ENCODE measurements at regions not wholly inside any gene's neighbourhood (a gene's known extent, or its start where the extent isn't known, plus 50 kb on each side); places are given as distances from the start of the nearest gene placed in this dataset.

DNA sequence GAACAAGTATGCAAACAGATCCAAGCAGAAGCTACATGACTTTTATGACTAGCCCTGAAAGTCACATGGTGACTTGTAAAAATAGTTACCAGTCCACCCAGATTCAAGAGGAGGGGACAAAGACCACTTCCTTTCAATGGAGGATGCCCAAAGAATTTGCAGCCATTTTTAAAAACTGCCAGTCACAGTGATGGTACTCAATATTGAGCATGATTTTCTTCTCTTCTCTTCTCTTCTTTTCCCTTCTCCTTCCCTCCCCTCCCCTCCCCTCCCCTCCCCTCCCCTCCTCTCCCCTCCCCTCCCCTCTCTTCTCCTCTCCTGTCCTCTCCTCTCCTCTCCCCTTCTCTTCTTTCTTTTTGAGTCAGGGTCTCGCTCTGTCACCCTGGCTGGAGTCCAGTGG lies 286.9 kb downstream of the PARP8 start:
- Histone ChIP-seq H3K27me3 (ENCODE audit: insufficient read depth, poor library complexity, severe bottlenecking) (peaks cover 35% of the 10 kb centered on the region), H3K4me3 (ENCODE audit: severe bottlenecking) (no peak overlapping the region), H3K9me3 (ENCODE audit: severe bottlenecking) (no peaks in the 10 kb centered on the region), H3K4me1 (ENCODE audit: insufficient read depth, poor library complexity, severe bottlenecking) (no peaks in the 10 kb centered on the region), H3K36me3 (ENCODE audit: low read depth) (no peaks in the 10 kb centered on the region), H3K27ac (ENCODE audit: poor library complexity, severe bottlenecking) (no peak overlapping the region)
- TF ChIP-seq, protein P1, sequence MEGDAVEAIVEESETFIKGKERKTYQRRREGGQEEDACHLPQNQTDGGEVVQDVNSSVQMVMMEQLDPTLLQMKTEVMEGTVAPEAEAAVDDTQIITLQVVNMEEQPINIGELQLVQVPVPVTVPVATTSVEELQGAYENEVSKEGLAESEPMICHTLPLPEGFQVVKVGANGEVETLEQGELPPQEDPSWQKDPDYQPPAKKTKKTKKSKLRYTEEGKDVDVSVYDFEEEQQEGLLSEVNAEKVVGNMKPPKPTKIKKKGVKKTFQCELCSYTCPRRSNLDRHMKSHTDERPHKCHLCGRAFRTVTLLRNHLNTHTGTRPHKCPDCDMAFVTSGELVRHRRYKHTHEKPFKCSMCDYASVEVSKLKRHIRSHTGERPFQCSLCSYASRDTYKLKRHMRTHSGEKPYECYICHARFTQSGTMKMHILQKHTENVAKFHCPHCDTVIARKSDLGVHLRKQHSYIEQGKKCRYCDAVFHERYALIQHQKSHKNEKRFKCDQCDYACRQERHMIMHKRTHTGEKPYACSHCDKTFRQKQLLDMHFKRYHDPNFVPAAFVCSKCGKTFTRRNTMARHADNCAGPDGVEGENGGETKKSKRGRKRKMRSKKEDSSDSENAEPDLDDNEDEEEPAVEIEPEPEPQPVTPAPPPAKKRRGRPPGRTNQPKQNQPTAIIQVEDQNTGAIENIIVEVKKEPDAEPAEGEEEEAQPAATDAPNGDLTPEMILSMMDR (IDR thresholded peaks at IDR 0.05; ENCODE audit: poor library complexity, severe bottlenecking) = no peak
- ATAC-seq (ENCODE audit: low read depth) (no peak), DNase-seq (ENCODE audit: low spot score) (no peak)

GRCh38 chr5:50958852-50959457 lies 292.5 kb downstream of the PARP8 start:
- peaks cover 26% of the 10 kb centered on the region for H3K27me3 ChIP-seq (ENCODE audit: insufficient read depth, poor library complexity, severe bottlenecking)
- ATAC-seq (ENCODE audit: low read depth) = 0 out of 3 replicates have a peak, but pooled peaks have one; percentile 26
- no peaks in the 10 kb centered on the region for H3K4me1 ChIP-seq (ENCODE audit: insufficient read depth, poor library complexity, severe bottlenecking)
- H3K27ac ChIP-seq (ENCODE audit: poor library complexity, severe bottlenecking) = no peak overlapping the region
- DNase-seq (ENCODE audit: low spot score) = no peak
- H3K36me3 ChIP-seq (ENCODE audit: low read depth) = no peaks in the 10 kb centered on the region
- no peak overlapping the region for H3K4me3 ChIP-seq (ENCODE audit: severe bottlenecking)
- no peaks in the 10 kb centered on the region for H3K9me3 ChIP-seq (ENCODE audit: severe bottlenecking)
- TF ChIP-seq, protein P1 (IDR thresholded peaks at IDR 0.05; ENCODE audit: poor library complexity, severe bottlenecking) = peak; percentile 89

DNA sequence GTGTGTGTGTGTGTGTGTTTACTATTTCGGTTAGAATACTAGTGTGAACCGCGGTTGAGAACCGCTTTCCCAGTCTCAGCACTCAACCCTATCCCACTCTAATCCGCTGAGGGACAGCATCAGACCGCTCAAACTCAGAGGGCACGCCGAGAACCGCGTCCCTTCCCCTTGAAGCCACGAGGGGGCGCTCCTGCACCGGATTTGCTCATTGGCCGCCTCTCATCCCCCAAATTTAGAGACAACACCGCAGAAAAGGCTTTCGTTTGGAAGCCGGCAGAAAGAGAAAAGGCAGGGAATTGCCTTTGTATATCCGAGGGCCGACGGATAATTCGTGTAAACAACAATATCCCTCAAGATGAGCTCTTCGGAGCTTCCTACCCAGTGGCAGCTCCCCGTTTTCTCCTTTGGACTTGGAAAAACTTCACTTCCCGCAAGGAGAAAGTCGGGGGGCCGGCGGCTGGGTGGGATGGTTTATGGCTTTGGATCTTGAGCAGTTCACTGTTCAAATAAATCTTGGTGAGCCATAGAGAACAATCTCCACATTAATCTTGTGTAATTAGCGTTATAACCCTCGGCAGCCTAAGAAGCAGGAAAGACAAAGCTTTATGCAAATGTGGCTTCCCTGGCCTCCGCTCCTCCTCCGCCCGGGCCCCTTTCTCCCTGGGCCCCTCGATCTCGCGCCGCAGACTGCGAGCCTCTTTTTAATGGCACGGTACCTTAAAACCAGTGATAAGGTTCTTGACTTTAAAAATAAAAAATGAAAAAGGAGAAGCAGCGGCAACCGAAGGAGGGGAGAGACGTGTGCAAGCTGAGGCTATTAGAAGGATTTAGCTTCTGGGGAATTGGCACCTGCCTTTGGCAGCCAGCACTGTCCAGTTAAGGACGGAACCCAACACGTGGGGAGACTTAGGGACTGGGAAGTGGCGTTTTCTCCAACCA lies 296.8 kb downstream of the PARP8 start:
- H3K27me3 ChIP-seq (ENCODE audit: insufficient read depth, poor library complexity, severe bottlenecking) = peaks cover 44% of the 10 kb centered on the region
- TF ChIP-seq, protein P1 (IDR thresholded peaks at IDR 0.05; ENCODE audit: poor library complexity, severe bottlenecking) = peak; percentile 99
- no peak for DNase-seq (ENCODE audit: low spot score)

DNA sequence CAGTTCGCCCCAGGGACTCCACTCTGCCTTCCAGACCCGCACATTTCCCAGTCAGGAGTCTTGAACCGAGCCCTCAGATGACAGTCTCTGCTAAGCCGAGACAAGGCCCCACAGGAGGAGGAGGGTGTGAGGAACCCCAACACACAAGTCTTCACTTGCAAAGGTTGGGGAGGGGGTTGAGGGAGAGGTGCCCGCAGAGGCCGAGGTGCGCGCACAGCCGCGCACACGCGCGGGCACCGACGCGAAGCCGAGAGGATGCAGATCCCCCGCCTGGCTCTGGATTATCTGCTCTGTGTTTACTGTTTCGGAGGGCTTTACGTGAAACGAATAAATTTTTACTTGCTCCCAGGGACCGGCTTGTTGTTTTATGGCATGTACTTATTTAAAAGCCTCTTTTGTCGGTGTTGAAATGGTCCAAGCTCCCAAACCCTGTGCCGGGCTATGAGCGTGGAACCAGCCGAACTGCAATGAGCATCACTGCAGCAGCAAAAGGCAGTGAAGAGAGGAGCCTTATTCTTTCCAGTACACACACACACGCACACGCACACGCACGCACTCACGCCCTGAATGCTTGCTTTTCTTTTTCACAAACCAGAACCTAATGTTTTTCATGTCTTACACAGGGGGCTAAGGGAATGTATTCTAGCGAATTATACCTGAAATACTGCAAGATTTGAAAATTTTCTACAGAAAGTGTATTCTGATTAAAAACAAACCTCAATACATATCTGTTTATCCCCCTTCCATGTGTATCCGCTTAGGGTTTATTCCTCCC lies 297.7 kb downstream of the PARP8 start:
- ATAC-seq (ENCODE audit: low read depth) (no peak), DNase-seq (ENCODE audit: low spot score) (no peak)
- Histone ChIP-seq H3K4me3 (ENCODE audit: severe bottlenecking) (no peak overlapping the region), H3K27ac (ENCODE audit: poor library complexity, severe bottlenecking) (no peak overlapping the region), H3K4me1 (ENCODE audit: insufficient read depth, poor library complexity, severe bottlenecking) (no peaks in the 10 kb centered on the region), H3K36me3 (ENCODE audit: low read depth) (no peaks in the 10 kb centered on the region), H3K9me3 (ENCODE audit: severe bottlenecking) (no peaks in the 10 kb centered on the region), H3K27me3 (ENCODE audit: insufficient read depth, poor library complexity, severe bottlenecking) (peaks cover 49% of the 10 kb centered on the region)
- TF ChIP-seq, protein P1 (IDR thresholded peaks at IDR 0.05; ENCODE audit: poor library complexity, severe bottlenecking) = no peak

More for the DNA sequence above, 296.8 kb downstream of the PARP8 start:
- peak overlapping the region; percentile 29 for H3K4me3 ChIP-seq (ENCODE audit: severe bottlenecking)
- H3K36me3 ChIP-seq (ENCODE audit: low read depth) = no peaks in the 10 kb centered on the region
- H3K4me1 ChIP-seq (ENCODE audit: insufficient read depth, poor library complexity, severe bottlenecking) = no peaks in the 10 kb centered on the region
- ATAC-seq (ENCODE audit: low read depth) = peak; percentile 95
- no peaks in the 10 kb centered on the region for H3K9me3 ChIP-seq (ENCODE audit: severe bottlenecking)
- H3K27ac ChIP-seq (ENCODE audit: poor library complexity, severe bottlenecking) = no peak overlapping the region

Data from RWPE2 (cell line).